HEK293 (cell line): ENCODE measurements at regions not wholly inside any gene's neighbourhood (a gene's known extent, or its start where the extent isn't known, plus 50 kb on each side); places are given as distances from the start of the nearest gene placed in this dataset.

ENCODE experiments used
- CTCF ChIA-PET: fragments of 350-600 bp; formaldehyde crosslinking; extraction: SDS; loops from one replicate; lab custom pipeline; 2021; ENCODE audit warnings: antibody characterized with exemption; lab: Yijun Ruan, JAX
- POLR2A ChIA-PET: fragments of 300-600 bp; formaldehyde crosslinking; extraction: SDS; loops from one replicate; lab custom pipeline; 2020; ENCODE audit warnings: antibody characterized with exemption, inconsistent platforms; lab: Yijun Ruan, JAX
- H3K27ac ChIP-seq: fragments of 200-500 bp; sonication (Bioruptor generic); 2 replicates; pipeline ENCODE4 v1.5.1; 2014; ENCODE audit warnings: low read depth, low read length, control low read depth, inconsistent platforms; ENCODE audit errors: extremely low read depth
- H3K36me3 ChIP-seq, 2 experiments: fragments of 200-500 bp in 1 of 2; sonication (Bioruptor generic) in 1 of 2; 1 replicate in 1 of 2; 2 replicates in 1 of 2; pipeline ENCODE4 v1.5.1; 2014 to 2017; ENCODE audit warnings: inconsistent platforms in 2 of 2, low read length in 2 of 2; ENCODE audit not compliant: control insufficient read depth in 2 of 2, insufficient read depth in 1 of 2
- H3K4me1 ChIP-seq: fragments of 200-500 bp; sonication (Bioruptor generic); 2 replicates; pipeline ENCODE4 v1.5.1; 2014; ENCODE audit warnings: mild to moderate bottlenecking, low read length, inconsistent platforms; ENCODE audit not compliant: control insufficient read depth, insufficient read depth
- H3K4me3 ChIP-seq: 2 replicates; pipeline ENCODE4 v1.5.1; 2011; ENCODE audit warnings: low read depth, mild to moderate bottlenecking, control low read depth, low read length, moderate library complexity
- H3K9me3 ChIP-seq: fragments of 200-500 bp; sonication (Bioruptor generic); 2 replicates; pipeline ENCODE4 v1.5.1; 2014; ENCODE audit warnings: low read depth, low read length, inconsistent platforms; ENCODE audit not compliant: control insufficient read depth, insufficient read depth
- EGR2 ChIP-seq: fragments of 450-650 bp; formaldehyde crosslinking; IDR thresholded peaks from 2 replicates; pipeline ENCODE4 v1.5.1; 2016; ENCODE audit warnings: low read depth, missing biosample characterization, missing genetic modification characterization
- HOXC10 ChIP-seq: sonication (generic); formaldehyde crosslinking; IDR thresholded peaks from 2 replicates; pipeline ENCODE4 v1.8.1; 2023; ENCODE audit warnings: mild to moderate bottlenecking, missing genetic modification reagents
- IKZF3 ChIP-seq: fragments of 450-650 bp; IDR thresholded peaks from 2 replicates; pipeline ENCODE4 v1.5.0; 2018; ENCODE audit warnings: missing biosample characterization, mild to moderate bottlenecking, missing genetic modification characterization, moderate library complexity
- ZFHX2 ChIP-seq: fragments of 450-650 bp; formaldehyde crosslinking; conservative IDR thresholded peaks from 2 replicates; pipeline ENCODE4 v1.5.1; 2016; ENCODE audit warnings: missing biosample characterization, missing genetic modification characterization
- ZFP3 ChIP-seq: fragments of 450-650 bp; formaldehyde crosslinking; IDR thresholded peaks from 2 replicates; pipeline ENCODE4 v1.5.1; 2016; ENCODE audit warnings: low read depth, missing biosample characterization, missing genetic modification characterization
- ZIC2 ChIP-seq: fragments of 450-650 bp; formaldehyde crosslinking; IDR thresholded peaks from 2 replicates; pipeline ENCODE4 v1.5.1; 2016; ENCODE audit warnings: missing biosample characterization, missing genetic modification characterization
- ZNF10 ChIP-seq: fragments of 450-650 bp; formaldehyde crosslinking; IDR thresholded peaks from 2 replicates; pipeline ENCODE4 v1.5.1; 2017; ENCODE audit warnings: missing biosample characterization, missing genetic modification characterization
- ZNF2 ChIP-seq: fragments of 450-650 bp; formaldehyde crosslinking; IDR thresholded peaks from 2 replicates; pipeline ENCODE4 v1.5.1; 2016; ENCODE audit warnings: missing biosample characterization, missing genetic modification characterization
- ZNF221 ChIP-seq: fragments of 450-650 bp; formaldehyde crosslinking; IDR thresholded peaks from 2 replicates; pipeline ENCODE4 v1.5.1; 2017; ENCODE audit warnings: missing biosample characterization, missing genetic modification characterization, borderline replicate concordance
- ZNF292 ChIP-seq: fragments of 450-650 bp; formaldehyde crosslinking; IDR thresholded peaks from 2 replicates; pipeline ENCODE4 v1.5.1; 2016; ENCODE audit warnings: low read depth, missing biosample characterization, missing genetic modification characterization, borderline replicate concordance
- ZNF311 ChIP-seq: fragments of 450-650 bp; formaldehyde crosslinking; IDR thresholded peaks from 2 replicates; pipeline ENCODE4 v1.5.1; 2017; ENCODE audit warnings: missing biosample characterization, missing genetic modification characterization, borderline replicate concordance
- ZNF426 ChIP-seq: fragments of 450-650 bp; formaldehyde crosslinking; IDR thresholded peaks from 2 replicates; pipeline ENCODE4 v1.5.1; 2017; ENCODE audit warnings: missing biosample characterization, missing genetic modification characterization, mild to moderate bottlenecking, inconsistent platforms, moderate library complexity
- TF ChIP-seq, protein P1 (sequence below): fragments of 450-650 bp; formaldehyde crosslinking; IDR thresholded peaks from 2 replicates; pipeline ENCODE4 v1.5.1; 2016; ENCODE audit warnings: missing biosample characterization, missing genetic modification characterization
- TF ChIP-seq, protein P2 (sequence below): fragments of 450-650 bp; formaldehyde crosslinking; IDR thresholded peaks from 2 replicates; pipeline ENCODE4 v1.5.1; 2017; ENCODE audit warnings: missing biosample characterization, missing genetic modification characterization
- TF ChIP-seq, protein P3 (sequence below): fragments of 450-650 bp; formaldehyde crosslinking; IDR thresholded peaks from 2 replicates; pipeline ENCODE4 v1.5.1; 2016; ENCODE audit warnings: missing biosample characterization, missing genetic modification characterization, borderline replicate concordance
- TF ChIP-seq, protein P4 (sequence below): fragments of 450-650 bp; formaldehyde crosslinking; IDR thresholded peaks from 2 replicates; pipeline ENCODE4 v1.5.1; 2016; ENCODE audit warnings: missing biosample characterization, missing genetic modification characterization
- TF ChIP-seq, protein P5 (sequence below): fragments of 450-650 bp; formaldehyde crosslinking; IDR thresholded peaks from 2 replicates; pipeline ENCODE4 v1.5.1; 2016; ENCODE audit warnings: missing biosample characterization, missing genetic modification characterization, low read depth
- TF ChIP-seq, protein P6 (sequence below): fragments of 450-650 bp; formaldehyde crosslinking; IDR thresholded peaks from 2 replicates; pipeline ENCODE4 v1.5.1; 2016; ENCODE audit warnings: missing biosample characterization, missing genetic modification characterization

DNA sequence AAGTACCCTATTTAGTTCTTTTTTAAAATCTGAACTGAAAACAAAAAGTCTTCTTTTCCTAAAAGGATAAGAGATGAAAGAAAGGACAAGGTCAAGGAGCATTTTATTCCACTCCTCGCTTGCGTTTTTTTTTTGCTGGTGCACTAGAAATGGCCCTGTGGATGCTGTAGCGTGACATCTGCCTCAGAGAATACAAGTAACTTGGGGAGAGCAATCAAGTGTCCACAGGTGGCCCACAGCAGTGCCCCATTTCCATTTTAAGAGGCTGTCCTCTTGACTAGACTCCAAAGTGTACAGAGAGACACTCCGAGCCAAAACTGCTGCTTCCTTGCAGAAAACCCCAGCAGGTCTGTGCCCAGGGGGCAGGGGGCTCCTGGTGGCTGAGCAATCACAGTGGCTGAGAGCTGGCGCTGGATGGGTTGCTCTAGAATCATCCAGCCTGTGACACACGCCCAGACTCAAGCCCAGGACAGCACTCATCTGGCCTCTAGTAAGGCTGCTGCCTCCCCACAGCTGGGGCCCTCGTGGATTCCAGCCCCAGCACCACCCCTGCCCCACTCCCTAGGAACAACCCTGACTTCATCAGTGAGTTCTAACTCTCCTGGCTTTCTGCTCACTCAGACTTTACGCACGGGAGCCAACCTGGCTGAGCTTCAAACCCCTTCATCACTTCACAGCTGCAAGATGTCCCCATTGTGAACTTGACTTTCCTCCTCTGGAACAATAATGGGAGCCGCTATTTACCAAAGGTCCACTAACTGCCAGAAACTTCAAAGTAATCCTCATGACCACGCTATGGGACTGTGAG is 71.1 kb upstream of the SPATA12 start:
- no peaks in the 10 kb centered on the region for H3K9me3 ChIP-seq
- TF ChIP-seq ZIC2 (tag by site-specific recombination) (peak; percentile 80), HOXC10 (CRISPR knock-in tag) (no peak)
- TF ChIP-seq, all 188 proteins: peak for 1
- H3K4me1 ChIP-seq = no peaks in the 10 kb centered on the region
- H3K27ac ChIP-seq = no peak overlapping the region
- ChIA-PET CTCF (interaction anchor here (0.6 to 6.3 kb wide), 33 partner anchors 9 to 650 kb away, joined by 3 to 97 read pairs (median 4); partner anchors contain the start of gene ARHGEF3), POLR2A (interaction anchor here (0.9 kb wide), 1 partner anchor 287 kb away, joined by 4 read pairs; no protein-coding TSS in a partner anchor)
- no peak overlapping the region for H3K4me3 ChIP-seq
- no peaks in the 10 kb centered on the region for H3K36me3 ChIP-seq

DNA sequence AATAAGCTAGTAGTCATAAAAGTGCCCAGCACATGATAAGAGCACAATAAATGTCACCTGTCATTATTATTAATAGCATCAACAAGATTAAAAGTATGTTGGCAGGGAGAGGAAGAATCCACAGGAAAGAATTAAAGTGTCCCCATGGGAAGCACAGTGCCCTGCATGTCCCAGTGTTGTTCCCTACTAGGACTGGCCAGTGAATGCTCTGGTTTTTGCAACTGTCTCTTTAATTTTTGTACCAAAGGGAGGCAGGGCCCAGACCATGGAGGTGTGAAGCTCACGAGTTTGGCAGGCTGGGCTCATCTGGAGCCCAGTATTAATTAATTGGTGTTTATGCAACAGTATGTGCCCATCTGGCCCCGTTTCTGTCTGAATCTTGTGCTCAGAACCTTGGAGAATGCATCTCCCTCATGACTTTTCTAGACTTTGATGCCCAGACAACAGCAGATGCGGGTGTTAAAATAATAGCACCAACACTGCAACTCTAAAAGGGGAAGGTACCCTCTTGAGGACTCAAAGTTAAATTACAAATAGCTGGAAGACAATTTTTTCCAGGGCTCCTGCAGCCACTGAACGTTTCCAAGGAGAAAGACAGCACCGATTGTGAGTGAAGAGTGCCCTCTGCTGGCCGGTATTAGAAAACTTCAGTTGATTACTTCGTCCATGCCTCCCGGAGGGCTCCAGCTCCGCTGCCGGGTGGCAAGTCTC is 71.9 kb upstream of the SPATA12 start:
- Histone ChIP-seq H3K4me3 (no peak overlapping the region), H3K27ac (no peak overlapping the region), H3K9me3 (no peaks in the 10 kb centered on the region), H3K4me1 (no peaks in the 10 kb centered on the region), H3K36me3 (no peaks in the 10 kb centered on the region)
- CTCF ChIA-PET = interaction anchor here (0.6 to 6.3 kb wide), 33 partner anchors 8 to 649 kb away, joined by 3 to 97 read pairs (median 4); partner anchors contain the start of gene ARHGEF3
- POLR2A ChIA-PET = interaction anchor here (0.9 kb wide), 1 partner anchor 286 kb away, joined by 4 read pairs; no protein-coding TSS in a partner anchor
- TF ChIP-seq, protein P1, sequence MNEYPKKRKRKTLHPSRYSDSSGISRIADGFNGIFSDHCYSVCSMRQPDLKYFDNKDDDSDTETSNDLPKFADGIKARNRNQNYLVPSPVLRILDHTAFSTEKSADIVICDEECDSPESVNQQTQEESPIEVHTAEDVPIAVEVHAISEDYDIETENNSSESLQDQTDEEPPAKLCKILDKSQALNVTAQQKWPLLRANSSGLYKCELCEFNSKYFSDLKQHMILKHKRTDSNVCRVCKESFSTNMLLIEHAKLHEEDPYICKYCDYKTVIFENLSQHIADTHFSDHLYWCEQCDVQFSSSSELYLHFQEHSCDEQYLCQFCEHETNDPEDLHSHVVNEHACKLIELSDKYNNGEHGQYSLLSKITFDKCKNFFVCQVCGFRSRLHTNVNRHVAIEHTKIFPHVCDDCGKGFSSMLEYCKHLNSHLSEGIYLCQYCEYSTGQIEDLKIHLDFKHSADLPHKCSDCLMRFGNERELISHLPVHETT (tag by site-specific recombination) = no peak
- TF ChIP-seq, protein P2, sequence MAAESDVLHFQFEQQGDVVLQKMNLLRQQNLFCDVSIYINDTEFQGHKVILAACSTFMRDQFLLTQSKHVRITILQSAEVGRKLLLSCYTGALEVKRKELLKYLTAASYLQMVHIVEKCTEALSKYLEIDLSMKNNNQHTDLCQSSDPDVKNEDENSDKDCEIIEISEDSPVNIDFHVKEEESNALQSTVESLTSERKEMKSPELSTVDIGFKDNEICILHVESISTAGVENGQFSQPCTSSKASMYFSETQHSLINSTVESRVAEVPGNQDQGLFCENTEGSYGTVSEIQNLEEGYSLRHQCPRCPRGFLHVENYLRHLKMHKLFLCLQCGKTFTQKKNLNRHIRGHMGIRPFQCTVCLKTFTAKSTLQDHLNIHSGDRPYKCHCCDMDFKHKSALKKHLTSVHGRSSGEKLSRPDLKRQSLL (tag by site-specific recombination) = peak; percentile 54; the same call in 1 of the 2 replicates
- TF ChIP-seq ZNF2 (tag by site-specific recombination) = 0 out of 2 replicates have a peak, but pooled peaks have one; percentile 21
- 0 out of 2 replicates have a peak, but pooled peaks have one; percentile 48 for TF ChIP-seq ZFP3 (tag by site-specific recombination)
- TF ChIP-seq, protein P3, sequence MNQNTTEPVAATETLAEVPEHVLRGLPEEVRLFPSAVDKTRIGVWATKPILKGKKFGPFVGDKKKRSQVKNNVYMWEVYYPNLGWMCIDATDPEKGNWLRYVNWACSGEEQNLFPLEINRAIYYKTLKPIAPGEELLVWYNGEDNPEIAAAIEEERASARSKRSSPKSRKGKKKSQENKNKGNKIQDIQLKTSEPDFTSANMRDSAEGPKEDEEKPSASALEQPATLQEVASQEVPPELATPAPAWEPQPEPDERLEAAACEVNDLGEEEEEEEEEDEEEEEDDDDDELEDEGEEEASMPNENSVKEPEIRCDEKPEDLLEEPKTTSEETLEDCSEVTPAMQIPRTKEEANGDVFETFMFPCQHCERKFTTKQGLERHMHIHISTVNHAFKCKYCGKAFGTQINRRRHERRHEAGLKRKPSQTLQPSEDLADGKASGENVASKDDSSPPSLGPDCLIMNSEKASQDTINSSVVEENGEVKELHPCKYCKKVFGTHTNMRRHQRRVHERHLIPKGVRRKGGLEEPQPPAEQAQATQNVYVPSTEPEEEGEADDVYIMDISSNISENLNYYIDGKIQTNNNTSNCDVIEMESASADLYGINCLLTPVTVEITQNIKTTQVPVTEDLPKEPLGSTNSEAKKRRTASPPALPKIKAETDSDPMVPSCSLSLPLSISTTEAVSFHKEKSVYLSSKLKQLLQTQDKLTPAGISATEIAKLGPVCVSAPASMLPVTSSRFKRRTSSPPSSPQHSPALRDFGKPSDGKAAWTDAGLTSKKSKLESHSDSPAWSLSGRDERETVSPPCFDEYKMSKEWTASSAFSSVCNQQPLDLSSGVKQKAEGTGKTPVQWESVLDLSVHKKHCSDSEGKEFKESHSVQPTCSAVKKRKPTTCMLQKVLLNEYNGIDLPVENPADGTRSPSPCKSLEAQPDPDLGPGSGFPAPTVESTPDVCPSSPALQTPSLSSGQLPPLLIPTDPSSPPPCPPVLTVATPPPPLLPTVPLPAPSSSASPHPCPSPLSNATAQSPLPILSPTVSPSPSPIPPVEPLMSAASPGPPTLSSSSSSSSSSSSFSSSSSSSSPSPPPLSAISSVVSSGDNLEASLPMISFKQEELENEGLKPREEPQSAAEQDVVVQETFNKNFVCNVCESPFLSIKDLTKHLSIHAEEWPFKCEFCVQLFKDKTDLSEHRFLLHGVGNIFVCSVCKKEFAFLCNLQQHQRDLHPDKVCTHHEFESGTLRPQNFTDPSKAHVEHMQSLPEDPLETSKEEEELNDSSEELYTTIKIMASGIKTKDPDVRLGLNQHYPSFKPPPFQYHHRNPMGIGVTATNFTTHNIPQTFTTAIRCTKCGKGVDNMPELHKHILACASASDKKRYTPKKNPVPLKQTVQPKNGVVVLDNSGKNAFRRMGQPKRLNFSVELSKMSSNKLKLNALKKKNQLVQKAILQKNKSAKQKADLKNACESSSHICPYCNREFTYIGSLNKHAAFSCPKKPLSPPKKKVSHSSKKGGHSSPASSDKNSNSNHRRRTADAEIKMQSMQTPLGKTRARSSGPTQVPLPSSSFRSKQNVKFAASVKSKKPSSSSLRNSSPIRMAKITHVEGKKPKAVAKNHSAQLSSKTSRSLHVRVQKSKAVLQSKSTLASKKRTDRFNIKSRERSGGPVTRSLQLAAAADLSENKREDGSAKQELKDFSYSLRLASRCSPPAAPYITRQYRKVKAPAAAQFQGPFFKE (tag by site-specific recombination) = no peak
- TF ChIP-seq, protein P4, sequence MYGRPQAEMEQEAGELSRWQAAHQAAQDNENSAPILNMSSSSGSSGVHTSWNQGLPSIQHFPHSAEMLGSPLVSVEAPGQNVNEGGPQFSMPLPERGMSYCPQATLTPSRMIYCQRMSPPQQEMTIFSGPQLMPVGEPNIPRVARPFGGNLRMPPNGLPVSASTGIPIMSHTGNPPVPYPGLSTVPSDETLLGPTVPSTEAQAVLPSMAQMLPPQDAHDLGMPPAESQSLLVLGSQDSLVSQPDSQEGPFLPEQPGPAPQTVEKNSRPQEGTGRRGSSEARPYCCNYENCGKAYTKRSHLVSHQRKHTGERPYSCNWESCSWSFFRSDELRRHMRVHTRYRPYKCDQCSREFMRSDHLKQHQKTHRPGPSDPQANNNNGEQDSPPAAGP = no peak
- no peak for TF ChIP-seq ZNF311 (tag by site-specific recombination)
- TF ChIP-seq, protein P5, sequence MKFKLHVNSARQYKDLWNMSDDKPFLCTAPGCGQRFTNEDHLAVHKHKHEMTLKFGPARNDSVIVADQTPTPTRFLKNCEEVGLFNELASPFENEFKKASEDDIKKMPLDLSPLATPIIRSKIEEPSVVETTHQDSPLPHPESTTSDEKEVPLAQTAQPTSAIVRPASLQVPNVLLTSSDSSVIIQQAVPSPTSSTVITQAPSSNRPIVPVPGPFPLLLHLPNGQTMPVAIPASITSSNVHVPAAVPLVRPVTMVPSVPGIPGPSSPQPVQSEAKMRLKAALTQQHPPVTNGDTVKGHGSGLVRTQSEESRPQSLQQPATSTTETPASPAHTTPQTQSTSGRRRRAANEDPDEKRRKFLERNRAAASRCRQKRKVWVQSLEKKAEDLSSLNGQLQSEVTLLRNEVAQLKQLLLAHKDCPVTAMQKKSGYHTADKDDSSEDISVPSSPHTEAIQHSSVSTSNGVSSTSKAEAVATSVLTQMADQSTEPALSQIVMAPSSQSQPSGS (tag by site-specific recombination) = no peak
- TF ChIP-seq EGR2 (tag by site-specific recombination) = no peak
- TF ChIP-seq ZFHX2 (tag by site-specific recombination) = no peak
- TF ChIP-seq ZNF221 (tag by site-specific recombination) = no peak
- TF ChIP-seq ZNF10 = no peak
- TF ChIP-seq ZNF426 (tag by site-specific recombination) = no peak
- TF ChIP-seq IKZF3 (tag by site-specific recombination) = peak; percentile 76
- TF ChIP-seq, protein P6, sequence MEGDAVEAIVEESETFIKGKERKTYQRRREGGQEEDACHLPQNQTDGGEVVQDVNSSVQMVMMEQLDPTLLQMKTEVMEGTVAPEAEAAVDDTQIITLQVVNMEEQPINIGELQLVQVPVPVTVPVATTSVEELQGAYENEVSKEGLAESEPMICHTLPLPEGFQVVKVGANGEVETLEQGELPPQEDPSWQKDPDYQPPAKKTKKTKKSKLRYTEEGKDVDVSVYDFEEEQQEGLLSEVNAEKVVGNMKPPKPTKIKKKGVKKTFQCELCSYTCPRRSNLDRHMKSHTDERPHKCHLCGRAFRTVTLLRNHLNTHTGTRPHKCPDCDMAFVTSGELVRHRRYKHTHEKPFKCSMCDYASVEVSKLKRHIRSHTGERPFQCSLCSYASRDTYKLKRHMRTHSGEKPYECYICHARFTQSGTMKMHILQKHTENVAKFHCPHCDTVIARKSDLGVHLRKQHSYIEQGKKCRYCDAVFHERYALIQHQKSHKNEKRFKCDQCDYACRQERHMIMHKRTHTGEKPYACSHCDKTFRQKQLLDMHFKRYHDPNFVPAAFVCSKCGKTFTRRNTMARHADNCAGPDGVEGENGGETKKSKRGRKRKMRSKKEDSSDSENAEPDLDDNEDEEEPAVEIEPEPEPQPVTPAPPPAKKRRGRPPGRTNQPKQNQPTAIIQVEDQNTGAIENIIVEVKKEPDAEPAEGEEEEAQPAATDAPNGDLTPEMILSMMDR (tag by site-specific recombination) = peak; percentile 75
- TF ChIP-seq ZNF292 = no peak
